ENCODE measurements at regions not wholly inside any gene's neighbourhood (a gene's known extent, or its start where the extent isn't known, plus 50 kb on each side); places are given as distances from the start of the nearest gene placed in this dataset.

GRCh38 chr2:211241891-211242290 is 685.5 kb downstream of the CPS1 start:
- no peak for DNase-seq

- no peak for DNase-seq
Measured at GRCh38 chr2:211247751-211248150, 691.4 kb downstream of the CPS1 start.

GRCh38 chr2:211248841-211249240 is 692.4 kb downstream of the CPS1 start:
- no peak for DNase-seq

GRCh38 chr2:211251016-211251415 is 694.6 kb downstream of the CPS1 start:
- no peak for DNase-seq

- no peak for DNase-seq
Measured at GRCh38 chr2:211258646-211259335, 702.4 kb downstream of the CPS1 start.

GRCh38 chr2:211259831-211260476 is 703.6 kb downstream of the CPS1 start:
- no peak for DNase-seq

- DNase-seq: no peak
Measured at GRCh38 chr2:211270257-211270656, 713.9 kb downstream of the CPS1 start.

- DNase-seq: no peak
Measured at GRCh38 chr2:211281430-211282073, 725.2 kb downstream of the CPS1 start.

- DNase-seq: no peak
Measured at GRCh38 chr2:211302676-211303075, 746.3 kb downstream of the CPS1 start.

- DNase-seq: no peak
Measured at GRCh38 chr2:211306929-211307328, 750.5 kb downstream of the CPS1 start.

Data from NCI-H748 treated with DMSO at 0.1 percent for 48 hours (cell line).